ELF-1 (cell line): ENCODE measurements at regions not wholly inside any gene's neighbourhood (a gene's known extent, or its start where the extent isn't known, plus 50 kb on each side); places are given as distances from the start of the nearest gene placed in this dataset.

Experiments used
- DNase-seq: peaks from one replicate; pipeline ENCODE4 v3.0.0-alpha.2; 2016; ENCODE audit warnings: low read depth, low spot score

DNA sequence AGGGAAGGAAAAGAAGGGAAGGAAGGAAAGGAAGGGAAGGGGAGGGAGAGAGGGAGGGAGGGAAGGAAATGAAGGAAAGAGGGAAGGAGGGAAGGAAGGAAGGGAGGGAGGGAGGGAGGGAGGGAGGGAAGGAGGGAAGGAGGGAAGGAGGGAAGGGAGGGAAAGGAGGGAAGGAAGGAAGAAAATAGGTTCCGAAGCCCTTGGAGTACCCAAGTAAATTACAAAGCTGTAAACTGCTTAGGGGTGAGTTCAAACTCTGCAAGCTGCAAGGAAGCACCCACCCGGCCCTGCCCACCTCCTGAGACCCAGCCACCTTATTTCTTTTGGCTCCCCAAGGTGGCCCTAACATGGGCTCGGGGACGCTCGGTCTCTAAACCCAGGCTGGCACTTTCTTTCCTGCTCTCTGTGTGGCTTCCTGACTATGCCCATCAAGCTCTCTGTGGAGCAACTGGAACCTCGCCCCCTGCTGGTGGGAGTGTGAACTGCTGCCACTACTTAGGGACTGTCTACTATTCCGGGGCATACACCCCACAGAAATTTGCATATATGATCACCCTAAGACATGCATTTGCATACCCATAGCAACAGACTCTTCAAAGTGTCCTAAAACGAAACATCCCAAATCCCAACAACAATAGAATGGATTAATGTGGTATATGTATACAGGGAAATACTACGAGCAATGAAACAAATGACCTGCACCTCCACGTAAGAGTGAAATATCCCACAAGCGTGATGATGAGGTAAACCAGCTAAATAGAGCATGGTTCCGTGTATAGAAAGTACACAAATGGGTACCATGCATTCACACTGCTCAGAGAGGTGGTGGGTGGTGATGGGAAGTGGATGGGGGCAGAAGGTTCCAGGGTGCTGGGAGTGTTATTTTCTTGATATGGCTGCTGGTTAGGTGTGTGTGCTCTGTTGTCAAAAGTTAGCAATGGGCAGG, 151.7 kb upstream of the TBL1X start:
- DNase-seq, result peak; percentile 60

DNA sequence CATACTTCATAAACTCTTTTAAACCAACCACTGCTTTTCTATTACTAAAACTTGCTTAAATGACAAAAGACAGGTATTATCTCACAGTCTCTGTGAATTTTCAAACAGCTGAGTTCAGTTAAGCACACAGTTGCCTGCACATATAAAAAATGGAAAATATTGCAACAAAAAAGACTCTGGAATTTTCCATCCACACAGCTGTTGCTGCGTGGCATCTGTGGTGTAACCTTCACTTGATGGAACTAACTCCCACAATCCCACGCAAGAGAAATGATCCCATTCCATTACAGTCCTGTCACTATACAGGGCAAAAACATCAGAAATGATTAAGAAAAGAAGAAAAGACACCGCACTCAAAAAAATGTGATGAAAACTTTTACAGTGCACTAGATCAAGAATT, 149.8 kb upstream of the TBL1X start:
- DNase-seq, result no peak

DNA sequence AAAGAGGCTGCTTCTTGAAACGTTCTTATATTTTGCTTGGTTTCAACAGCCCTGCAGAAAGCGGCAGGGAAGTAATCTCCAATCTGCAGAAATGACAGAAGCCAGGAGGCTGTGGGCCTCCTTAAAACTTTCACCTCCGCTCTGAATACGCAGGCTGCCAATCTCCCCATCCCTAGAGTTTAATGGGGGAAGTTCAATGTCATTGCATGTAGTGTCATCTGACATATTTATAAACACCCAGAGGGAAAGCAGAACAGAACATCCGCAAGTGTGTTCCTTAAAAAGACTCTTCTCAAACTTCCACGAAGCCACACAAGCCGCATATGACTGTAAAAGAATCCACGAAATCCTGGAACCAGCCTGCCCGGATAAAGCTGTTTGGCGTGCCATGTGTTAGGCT, 148.8 kb upstream of the TBL1X start:
- DNase-seq, result no peak

DNA sequence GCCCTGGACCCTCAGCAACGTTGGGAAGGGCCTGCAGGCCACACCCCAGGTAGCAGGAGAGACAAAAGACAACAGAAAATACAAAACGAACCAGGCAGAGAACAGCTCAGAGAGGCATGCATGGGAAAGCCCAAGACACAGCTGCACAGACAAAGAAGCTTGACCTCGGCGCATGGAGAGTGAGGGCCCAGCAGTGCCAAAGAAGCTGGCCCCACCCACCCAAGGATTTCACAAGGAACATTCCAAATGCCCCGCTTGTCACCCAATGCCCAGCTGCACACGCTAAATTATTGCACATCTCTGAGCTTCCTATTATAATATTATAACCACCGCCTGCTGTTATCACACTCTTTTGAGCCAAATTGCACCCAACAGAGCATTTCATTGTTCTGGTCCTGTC, 147.7 kb upstream of the TBL1X start:
- DNase-seq, result no peak

DNA sequence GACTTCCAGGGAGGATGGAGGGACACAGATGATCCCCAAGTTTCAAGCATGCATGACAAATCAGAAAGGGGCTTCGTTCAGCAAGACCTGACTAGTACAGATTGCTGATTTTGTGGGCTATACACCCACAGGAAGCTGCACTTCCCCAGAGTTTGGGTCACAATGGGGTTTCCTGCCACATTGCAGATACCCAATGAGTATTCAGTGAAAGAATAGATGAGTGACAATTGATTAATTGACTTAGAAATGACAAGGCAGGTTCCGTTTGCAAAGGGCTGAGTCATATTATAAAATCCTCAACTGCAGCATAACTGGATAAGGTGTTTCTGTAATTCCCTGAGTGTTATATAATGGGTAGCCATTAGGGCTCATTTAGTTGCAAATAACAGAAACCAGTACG, 146.6 kb upstream of the TBL1X start:
- no peak for DNase-seq

DNA sequence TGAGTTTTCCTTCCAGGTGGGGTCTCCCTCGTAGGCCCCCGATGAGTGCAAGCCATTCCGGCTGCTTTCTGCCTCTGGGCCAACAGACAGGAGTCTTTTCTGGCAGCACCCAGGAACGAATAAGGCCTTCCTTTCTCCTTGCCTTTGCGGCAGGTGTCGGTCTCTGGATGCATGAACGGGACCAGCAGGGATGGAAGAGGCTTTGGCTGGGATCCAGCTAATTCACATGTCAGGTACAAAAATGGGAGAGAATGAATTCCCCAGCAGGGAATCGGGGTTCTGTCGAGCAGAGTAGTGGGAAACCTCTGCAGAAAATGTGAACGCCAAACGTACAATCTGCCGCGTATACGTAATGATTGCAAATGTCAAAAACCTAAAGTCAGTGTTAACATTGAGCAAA, 146.1 kb upstream of the TBL1X start:
- no peak for DNase-seq

DNA sequence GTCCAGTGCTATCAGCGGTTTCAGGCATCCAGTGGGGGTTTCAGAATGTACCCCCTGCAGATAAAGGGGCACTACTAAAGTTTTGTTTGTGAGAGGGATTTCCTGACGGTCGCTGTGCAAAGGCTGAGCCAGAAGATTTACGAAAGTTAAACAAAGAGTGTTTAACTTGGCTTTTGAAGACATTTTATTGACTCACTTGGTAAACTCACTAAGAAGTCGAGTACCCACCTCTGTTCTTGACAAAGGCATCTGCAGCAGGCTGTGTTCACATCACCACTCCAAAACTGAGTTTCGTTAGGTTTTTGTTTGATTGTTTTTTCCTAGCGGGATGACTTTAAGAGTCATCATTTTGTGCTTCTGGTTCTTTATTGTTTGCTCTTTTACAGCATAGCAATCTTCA, 143.9 kb upstream of the TBL1X start:
- DNase-seq, result no peak

DNA sequence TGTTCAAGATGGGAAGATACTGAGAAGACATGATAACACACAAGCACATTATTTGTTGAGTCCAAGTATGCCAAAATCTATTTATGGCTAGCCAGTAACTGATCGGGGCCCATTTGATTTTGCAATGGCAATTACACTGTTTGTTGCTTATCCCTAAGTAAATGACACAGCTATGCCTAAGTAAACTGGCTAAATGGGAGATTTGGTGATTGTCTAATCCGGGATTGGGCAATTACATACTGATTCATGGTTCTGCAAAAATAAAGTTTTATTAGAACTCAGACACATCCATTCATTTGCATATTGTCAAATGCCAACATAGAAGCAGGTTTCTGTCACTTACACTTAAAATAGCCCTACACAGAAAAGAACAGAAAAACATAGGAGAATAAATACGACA, 140.2 kb upstream of the TBL1X start:
- DNase-seq, result no peak

DNA sequence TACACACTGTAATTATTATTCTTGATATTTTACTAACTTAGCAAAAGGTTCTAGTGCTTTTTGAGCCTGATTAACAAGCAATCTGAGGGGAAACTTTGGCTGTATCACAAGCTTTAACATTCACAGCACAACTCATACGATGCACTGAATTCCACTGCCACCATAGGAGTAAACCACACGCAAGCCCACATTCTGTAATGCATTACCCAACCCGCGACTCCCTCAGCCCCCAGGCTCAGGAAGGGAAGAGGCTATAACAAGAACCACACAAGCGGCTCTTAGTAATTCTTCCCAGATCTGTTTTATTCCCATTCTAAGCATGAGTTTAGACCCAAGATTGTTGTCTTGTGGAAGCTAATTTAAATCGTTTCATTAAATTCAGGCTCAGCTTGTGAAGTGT, 138.5 kb upstream of the TBL1X start:
- DNase-seq, result no peak

DNA sequence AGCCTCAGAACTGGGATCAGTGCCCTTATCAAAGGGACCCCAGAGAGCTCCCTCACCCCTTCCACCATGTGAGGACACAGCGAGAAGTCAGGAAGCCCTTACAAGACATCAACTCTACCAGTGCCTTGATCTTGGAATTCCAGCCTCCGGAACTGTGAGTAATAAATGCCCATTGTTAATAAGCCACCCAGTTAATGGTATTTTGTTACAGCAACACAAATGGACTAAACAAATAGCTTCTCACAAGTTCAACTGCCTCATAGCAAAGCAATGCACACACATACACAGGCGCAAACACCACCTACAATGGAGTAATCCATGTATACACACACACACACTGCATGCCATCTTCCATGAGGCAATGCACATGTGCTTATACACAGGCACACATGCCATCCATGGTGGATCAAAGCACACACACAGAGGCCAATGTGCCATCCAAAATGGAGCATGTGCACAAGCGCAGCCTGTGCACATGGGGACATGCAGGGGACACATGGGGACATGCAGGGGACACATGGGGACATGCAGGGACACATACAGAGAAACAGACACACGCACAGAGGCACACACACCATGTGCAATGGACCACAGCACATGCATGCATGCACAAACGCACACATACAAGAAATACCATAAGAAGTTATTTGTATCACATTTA, 137.6 kb upstream of the TBL1X start:
- no peak for DNase-seq

DNA sequence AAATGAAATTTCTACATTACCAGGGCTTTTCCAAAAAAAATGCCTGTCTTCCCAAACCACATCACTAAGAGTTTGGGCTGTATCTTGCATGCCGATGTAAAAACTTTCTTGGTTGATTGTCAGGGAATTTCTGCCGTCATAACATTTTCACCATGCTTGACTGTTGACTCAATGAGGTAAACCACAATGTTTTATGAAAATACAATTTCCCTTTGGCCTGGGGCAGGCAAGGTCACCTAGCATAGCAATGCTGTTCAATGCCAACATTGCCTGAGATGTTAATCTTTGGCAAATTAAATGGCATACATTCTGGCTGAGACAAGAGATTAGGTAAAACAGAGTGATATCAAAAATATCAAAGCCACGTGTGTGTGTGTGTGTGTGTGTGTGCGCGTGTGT, 137.1 kb upstream of the TBL1X start:
- no peak for DNase-seq

DNA sequence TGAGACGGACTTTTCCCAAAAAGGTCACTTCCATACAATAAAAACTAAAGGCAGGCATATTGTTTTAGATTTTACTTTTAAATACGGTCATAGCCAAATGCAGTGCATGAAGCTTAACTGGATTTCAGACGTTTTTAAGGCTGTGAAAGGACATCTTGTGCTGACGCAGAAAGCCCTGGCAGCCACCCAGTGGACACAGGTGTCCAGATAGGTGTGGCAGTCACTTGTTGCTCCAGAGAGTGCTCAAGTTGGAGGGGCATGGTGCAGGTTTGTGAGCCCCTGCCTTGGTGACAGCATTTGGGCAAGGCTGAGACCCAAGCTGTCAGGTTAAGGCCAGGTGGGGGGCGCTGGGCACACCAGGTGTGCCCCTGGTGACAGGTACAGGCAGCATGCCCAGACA, 135.8 kb upstream of the TBL1X start:
- DNase-seq, result no peak

DNA sequence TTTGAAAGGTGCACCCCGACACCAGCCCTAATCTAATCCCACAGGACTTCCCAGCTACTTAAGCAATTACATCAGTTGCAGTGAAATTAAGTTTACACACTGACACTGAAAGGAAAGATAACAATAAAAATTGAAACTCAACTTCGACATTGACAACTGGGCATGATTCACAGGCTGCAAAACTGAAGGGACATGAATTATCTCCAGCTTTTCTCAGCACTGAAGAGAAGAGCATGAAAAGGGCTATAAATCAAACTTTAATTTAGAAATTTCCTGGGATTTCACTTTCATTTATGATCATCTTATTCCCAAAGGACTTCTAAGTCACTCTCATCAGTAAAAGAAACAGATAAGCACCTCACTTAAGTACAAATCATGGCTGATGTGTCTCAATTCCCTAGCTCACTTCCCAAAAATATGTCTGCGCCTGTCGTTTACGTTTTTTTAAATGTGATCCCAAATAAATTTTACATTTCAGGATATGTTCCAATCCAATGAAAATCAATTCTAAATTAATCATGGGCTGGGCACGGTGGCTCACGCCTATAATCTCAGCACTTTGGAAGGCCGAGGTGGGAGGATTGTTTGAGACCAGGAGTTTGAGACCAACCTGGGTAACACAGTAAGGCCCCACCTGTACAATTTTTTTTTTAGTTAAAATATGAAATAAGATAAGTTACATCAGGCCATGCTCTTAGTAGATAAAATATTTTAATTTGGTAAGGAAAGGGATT, 134.4 kb upstream of the TBL1X start:
- DNase-seq, result no peak

DNA sequence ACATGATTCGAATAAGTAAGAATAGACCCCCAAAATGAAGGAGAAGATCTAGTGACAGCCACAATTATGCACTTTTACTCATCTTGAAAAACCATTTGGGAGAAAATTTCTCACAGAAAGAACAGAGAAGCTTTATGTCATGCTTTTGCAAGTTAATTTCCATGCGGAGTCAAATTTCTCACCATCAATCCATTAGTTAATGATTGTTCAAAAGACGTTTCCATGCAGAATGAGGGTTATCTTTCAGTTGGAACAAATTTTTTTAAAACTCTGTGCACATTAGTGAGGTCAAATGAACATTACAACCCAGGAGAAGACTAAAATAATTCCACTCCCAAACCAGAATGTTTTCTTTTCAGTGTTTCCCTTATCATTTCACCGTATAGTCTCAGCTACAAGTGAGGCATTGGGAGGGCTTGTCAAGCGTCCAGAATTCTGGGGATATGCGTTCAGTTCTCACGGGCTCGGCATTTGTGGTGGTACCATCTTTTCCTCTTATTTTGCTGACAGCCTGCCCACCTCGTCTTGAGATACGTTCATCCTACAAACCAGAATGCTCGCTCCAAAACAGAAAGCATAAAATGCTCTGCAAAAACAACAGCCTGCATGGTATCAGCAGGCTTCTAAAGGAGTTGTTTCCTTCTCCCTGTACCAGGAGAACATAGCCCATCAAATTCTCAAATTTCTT, 130.8 kb upstream of the TBL1X start:
- no peak for DNase-seq

DNA sequence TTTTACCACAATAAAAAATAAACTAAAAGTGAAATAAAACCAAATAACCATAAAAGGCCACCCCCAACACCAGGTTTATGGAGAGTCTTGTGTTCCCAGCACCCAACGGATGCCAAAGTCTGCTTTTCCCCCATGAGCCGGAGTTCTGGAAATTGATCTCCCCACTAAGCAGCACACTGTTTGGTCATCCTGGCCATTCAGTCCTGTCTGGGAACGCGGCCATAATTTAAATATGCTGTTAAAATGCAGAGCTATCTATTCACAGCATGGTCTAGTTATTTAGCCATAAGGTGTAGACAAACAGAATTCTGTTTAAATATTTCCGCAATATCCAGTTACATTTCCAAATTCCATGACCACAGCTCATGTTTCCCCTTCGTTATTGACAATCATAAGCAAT, 129.6 kb upstream of the TBL1X start:
- no peak for DNase-seq

DNA sequence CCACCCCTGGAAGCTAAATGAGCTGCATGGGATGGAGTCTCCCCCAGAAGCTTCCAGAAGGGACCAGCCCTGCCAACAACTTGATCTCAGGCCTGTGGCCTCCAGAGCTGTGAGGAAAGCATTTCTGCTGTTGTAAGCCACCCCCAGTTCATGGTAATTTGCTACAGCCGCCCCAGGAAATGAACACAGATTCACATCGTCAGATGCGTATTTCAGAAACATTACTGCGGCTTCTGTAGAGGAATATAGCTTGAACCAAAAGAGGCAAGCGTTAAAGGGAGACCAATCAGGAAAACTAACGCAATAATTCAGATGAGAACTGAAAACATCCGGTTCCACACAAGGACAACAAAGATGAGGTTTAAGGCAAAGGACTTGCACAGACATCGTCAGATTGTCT, 128.4 kb upstream of the TBL1X start:
- no peak for DNase-seq

DNA sequence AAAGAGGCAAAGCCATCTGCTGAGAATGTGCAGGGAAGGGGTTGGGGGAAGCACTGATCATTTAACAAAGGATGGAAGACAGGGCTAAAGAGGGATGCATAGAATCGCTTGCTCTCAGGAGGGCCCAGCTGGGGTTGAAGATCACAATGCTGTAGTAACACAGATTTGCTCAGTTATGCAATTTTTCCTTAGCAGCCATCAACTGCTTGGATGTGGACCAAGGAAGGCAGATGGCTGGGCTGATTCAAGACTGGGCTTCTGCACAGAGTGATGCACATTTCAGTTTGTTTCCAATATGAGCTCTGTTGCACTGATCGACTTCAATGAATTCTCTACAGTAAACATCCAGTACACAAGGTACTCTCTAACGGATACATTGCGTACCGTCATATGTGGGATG, 127.8 kb upstream of the TBL1X start:
- no peak for DNase-seq

DNA sequence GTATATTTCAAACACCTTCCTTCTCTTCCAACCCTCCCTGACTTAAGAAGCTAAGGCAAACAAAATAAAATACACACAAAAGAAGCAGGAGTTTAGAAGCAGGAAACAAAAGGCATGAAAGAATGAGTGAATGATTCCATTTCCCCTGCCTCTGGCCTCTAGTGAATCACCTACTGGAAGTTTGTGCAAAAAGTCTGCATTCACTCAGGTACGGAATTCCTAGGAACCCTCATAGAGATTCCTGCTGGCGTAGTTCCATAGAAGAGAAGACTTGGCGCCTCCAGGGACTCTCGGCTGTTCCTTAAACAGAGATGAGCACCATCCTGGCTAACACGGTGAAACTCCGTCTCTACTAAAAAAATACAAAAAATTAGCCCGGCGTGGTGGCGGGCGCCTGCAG, 125.9 kb upstream of the TBL1X start:
- DNase-seq, result no peak

DNA sequence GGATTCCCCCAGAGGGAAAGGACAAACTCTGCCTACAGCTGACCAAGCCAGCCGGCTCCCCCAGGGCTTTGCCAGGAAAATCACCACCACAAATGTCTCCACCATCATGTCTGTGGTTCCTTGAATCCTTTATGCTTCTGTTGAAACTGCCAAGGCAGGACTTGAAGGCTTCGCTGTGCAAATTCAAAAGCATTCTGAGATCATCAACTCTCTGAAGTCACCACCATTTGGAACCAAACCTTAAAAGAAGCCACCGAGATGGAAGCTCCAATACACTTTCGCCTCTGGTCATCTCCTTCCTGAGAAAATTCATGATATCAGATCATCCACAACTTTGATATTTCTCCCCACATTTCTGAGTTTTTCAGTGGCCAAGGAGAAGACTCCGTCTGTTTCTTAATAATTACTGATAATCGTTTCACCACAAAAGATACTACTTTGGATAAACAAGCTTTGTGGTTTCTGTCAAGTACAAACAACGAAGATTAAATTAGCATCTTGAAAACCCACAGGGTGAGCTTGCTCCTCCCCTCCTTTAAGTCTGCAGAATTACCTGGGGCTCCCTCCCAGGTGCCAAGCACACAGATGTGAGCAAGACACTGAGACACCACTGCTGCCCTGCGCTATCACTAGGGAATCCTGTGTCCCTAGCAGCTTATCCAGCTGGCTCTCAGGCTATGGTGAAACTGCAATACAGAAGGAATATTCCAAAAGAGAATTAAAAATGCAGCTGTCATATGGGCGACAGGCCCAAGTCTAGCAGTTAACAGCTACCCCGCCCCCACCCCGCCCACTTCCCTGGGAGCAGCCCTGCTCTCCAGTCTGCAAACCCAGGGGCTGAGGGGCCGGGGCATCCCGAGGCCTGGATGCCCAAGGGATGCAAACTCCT, 125.0 kb upstream of the TBL1X start:
- peak; percentile 71 for DNase-seq

DNA sequence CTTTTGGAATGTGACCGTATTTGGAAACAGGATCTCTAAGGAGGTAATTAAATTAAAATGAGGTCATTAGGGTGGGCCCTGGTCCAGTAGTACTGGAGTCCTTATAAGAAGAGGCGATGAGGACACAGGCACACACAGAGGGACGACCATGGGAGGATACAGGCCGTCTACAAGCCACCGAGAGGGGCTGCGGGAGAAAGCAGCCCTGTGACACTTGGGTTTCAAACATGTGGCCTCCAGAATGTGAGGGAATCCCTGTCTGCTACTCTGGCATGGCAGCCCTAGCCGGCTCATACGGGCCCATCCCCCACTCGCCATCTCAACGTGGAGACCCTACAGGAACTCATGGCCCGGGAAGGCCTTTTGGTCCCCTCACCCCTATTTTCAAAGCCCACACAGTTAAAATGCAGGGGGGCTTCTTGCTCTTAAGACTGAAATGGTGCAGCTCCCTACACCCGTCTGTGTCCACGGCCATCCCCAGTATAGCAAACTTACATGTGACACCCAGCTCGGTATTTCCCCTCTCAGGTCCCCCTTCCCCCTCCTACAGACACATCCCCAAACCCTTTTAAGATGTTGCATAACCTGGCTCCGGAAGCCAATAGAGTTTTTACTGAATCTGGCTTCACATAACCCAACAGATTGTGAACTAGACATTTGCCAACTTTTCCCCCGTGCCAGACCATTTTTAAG, 124.1 kb upstream of the TBL1X start:
- peak; percentile 67 for DNase-seq
